GM21423 (cell line): ENCODE measurements at regions not wholly inside any gene's neighbourhood (a gene's known extent, or its start where the extent isn't known, plus 50 kb on each side); places are given as distances from the start of the nearest gene placed in this dataset.
A peak's percentile ranks its signal among the peaks of the same experiment; 100 is the strongest.
"Not testable (repeated sequence)": the region's sequence is repeated elsewhere in the genome, so short reads cannot be mapped to it uniquely, and the experiment has no call there.

Experiments
- ATAC-seq: cut with Tn5 transposase; IDR thresholded peaks from one replicate; pipeline ENCODE4 v1.9.1; 2021; ENCODE audit warnings: mild to moderate bottlenecking, moderate library complexity; ENCODE audit not compliant: unreplicated experiment

- ATAC-seq: not testable (repeated sequence)
Observed at GRCh38 chr2:88802026-88802425, 110.6 kb downstream of the RPIA start.

DNA sequence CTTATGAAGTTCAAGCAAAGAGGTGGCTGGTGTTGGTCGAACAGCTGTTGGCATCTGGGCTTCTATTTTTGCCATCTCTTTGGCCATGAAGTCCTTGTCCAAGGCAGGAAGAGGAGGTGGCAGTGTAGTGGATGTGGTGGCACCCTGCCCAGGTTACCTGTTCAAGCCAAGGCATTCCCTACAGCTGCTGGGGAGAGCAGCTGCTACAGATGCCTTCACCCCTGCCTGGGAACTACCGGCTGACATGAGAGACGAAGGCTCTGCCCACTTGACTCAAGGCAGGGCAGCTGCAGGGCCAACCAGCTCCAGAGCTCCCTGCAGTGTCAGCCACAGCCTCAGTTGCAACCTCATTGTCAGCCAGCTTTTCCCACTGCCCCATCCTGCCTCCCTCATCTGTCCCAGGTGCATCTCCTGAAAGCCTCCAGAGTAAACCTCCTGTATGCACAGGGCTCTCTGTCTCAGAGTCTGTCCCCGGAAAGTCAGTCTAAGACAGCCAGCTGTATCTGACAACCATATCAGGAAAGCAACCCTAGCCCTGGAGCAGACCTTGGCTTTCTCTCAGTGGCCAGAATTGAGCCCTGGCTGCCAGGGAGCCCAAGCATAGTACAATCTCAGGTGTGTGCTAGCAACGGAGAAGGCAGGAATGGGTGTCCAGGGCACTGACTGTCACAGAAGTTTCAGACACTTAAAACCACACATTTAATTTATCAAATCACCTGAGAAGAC lies 115.9 kb downstream of the RPIA start:
- ATAC-seq: no peak

DNA sequence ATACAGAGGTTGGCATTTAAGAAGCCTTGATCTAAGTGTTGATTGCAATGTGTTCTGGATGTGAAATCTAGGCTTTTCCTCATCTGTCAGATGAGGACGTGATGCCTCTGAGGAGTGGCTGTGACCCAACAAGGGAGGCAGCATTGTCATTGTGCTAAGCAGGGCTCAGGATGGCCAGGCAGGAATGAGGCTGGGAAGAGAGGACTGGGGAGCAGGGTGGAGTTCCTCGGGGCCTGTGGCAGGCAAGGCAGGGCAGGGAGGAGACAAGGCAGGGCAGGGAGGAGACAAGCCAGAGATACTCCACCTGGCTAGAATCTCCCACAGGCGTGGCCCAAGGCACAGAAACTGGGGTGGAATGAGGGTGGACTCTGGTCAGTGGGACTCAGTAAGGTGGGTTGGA lies 116.6 kb downstream of the RPIA start:
- no peak for ATAC-seq

- no peak for ATAC-seq
Observed at GRCh38 chr2:88808652-88809051, 117.2 kb downstream of the RPIA start.

- ATAC-seq: no peak
Observed at GRCh38 chr2:88809216-88809615, 117.7 kb downstream of the RPIA start.

DNA sequence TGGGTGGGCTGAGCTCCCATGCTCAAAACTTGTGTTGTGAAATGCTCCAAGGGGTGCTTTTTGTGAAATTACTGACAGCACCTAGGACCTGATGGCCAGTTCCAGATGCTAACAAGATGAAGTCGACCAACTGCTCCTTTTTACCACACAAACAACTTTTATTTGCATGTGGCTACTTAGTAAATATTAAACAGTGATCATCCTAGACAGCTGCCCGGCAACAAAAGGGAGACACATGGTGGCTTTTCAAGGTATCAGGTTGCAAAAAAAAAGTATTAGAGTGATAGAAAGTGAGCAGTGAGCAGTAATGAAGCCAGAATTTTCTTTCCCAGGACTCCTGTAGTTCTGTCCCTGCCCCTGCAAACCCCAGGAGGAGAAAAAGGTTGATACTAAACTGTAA lies 118.5 kb downstream of the RPIA start:
- ATAC-seq: no peak

GRCh38 chr2:88810488-88810887 lies 119.0 kb downstream of the RPIA start:
- no peak for ATAC-seq

GRCh38 chr2:88811233-88811632 lies 119.8 kb downstream of the RPIA start:
- ATAC-seq: no peak

DNA sequence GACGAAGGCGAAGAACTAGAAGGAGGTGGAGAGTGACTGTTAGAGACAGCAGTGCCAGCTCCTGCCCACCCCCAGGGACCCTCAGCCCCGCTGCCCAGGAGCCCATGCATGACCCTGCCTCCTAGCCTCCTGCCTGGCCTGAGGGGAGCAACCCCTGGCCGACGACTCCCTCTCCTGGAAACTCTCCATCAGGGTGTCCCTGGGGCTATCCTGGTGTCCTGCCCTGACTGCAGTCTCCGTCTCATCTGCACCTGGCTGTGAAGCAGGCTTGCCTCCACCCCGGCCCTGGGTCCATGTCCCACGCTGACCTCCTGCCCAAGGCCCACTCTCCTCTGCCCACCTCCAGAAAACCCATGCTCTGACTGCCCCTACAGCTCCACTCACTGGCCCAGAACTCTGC lies 120.2 kb downstream of the RPIA start:
- no peak for ATAC-seq

DNA sequence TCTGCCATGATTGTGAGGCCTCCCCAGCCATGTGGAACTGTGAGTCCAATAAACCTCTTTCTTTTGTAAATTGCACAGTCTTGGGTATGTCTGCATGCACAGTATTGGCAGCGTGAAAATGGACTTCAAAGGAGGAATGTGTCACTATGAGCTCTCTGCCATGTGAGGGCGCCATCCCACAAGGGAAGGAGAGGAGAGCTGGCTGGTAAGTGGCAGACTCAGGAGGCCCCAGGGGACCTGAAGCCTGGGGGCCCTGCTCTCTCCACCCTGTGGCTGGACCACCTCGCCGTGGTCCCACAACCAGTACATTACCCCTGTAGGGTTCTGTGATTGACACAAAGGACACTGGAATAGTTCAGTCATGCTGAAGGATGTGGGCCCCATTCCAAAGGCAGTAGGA lies 122.1 kb downstream of the RPIA start:
- no peak for ATAC-seq

DNA sequence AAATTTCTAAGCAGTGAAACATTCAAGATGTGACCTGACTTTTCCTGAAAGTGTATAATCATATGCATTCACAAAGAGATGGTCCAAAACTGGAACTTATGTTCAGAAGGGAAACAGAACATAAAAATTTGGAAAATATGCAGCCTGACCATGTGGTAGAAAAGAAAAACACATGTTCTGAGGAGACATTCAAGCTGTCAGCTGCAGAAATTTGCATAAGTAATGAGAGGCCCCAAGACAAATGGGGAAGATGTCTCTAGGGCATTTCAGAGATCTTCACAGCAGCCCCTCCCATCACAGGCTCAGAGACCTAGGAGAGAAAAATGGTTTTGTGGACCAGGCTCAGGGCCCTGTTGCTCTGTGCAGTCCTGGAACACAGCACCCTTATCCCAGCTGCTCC lies 123.8 kb downstream of the RPIA start:
- no peak for ATAC-seq

- ATAC-seq: no peak
Observed at GRCh38 chr2:88815697-88816096, 124.2 kb downstream of the RPIA start.

DNA sequence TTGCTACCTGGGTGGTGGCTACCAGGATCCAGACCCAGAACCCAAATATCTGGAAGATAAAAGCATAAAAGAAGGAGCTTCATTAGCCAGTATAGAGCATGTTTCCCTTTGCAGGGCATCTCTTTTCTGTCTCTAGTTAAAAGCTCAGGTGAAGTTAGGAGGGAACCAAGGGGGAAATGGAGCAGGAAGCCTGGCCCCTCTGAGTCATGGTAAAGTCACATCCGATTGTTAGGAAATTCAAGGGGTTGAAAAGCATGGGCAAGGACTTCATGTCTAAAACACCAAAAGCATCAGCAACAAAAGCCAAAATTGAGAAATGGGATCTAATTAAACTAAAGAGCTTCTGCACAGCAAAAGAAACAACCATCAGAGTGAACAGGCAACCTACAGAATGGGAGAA lies 126.9 kb downstream of the RPIA start:
- no peak for ATAC-seq

DNA sequence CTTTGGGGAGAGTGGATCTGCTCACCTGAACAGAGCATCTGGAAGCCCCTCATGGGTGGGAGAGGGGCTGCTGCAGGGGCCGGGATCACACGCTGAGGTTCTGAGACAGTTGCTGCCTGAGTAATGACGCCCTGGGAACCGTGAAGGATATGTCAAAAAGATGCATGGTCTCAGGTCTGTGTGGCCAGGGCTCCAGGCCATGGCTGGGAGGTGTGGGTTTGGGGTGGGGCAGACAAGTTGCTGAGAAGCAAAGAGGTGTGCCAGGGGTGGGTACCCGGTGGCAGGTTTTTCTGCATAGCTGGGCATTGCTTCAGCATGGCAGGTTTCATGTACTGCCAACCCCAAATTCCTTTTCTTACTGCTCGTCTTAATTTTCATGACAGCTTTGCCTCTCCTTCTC lies 133.5 kb downstream of the RPIA start:
- no peak for ATAC-seq

- ATAC-seq: no peak
Observed at GRCh38 chr2:88826399-88826798, 134.9 kb downstream of the RPIA start.

DNA sequence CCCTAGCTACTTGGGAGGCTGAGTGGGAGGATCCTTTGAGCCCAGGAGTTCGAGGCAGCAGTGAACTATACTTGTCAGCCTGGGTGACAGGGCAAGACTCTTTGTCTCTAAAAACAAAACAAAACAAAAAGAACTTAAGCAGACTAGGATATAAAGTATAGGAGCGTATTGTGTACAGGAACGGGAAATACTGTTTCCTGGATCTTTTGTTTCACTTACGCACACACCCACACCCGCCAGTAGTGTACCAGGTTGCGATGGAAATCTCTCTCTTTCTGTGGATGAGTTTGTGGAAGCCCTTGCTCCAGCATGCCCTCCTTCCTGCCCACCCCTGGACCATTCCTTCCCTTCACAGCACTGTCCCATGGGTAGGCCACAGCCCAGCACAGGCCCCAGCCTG lies 136.3 kb downstream of the RPIA start:
- ATAC-seq: no peak

- ATAC-seq: no peak
Observed at GRCh38 chr2:88828397-88829137, 137.1 kb downstream of the RPIA start.

- ATAC-seq: no peak
Observed at GRCh38 chr2:88829607-88830463, 138.4 kb downstream of the RPIA start.

DNA sequence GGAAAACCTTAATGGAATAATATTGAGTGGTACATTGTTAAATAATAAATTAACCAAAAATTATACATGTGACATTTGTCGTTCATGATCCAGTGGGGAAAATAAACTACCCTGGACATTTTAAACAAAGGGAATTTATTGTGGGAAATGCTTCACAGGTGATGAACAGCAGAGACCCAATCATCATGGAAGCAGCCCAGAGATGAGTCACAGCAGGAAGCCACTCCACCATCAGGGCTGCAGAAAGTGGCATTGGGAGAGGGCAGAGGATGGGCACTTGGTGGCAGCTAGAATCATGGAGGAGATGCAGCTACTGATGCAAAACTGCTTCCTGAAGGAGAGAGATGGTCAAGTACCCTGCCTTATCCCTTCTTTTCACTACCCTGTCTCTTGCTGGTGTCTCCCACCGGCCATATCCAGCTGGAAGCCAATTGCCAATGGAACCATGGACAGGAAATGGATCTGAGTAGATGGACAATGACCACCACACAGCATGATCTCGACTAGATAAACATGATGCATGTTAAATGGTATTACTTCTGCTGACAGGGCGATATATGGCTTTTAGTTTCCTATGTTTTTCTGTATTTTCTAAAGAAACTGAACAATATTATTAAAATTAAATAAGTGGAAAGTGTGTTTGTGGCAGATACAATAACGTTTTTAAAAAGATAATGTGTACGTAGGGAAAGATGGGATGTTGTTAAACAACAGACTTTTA lies 139.8 kb downstream of the RPIA start:
- no peak for ATAC-seq

DNA sequence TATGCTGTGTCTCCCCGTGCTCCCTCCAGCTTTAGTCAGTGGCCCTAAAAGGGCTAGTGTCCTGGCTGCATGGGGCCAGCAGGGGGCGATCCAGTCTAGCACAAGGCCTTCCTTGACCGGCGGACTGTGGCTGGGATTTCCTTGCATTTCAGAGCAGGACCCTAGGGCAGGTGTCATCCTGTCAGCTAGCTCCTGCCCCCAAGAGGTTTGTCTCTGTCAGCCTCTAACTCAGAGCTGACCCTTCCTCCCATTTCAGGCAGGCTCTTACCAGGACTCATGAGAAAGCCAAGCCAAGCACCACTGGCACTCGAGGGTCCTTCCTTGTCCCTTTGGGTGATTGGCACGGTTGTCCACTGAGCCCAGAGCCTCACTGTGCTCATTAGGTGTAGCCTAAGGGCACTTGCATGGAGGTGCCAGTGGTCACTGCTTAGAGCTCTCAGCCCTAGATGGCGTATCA lies 140.3 kb downstream of the RPIA start:
- ATAC-seq: peak; percentile 78
